ENCODE measurements at regions not wholly inside any gene's neighbourhood (a gene's known extent, or its start where the extent isn't known, plus 50 kb on each side); places are given as distances from the start of the nearest gene placed in this dataset.

DNA sequence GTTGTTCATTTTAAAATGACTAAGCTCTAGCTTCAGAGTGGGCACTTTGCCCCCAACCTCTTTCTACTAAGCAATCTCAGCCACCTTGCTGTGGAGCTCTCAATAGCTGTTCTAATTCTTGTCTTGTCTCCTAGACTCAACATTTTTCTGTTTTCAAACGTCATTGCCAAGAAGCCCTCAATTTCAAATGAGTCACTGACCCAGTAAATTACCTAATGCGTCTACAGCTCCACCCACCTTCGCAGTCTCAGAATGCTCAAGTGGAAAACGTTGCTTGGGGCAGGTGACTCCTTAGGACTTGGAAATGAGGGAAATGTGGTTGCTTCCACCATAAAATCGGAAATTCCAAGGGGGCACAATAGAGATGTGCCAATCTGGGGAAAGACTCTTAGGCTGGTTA lies 59.0 kb downstream of the ING2 start:
- no peak for DNase-seq

DNA sequence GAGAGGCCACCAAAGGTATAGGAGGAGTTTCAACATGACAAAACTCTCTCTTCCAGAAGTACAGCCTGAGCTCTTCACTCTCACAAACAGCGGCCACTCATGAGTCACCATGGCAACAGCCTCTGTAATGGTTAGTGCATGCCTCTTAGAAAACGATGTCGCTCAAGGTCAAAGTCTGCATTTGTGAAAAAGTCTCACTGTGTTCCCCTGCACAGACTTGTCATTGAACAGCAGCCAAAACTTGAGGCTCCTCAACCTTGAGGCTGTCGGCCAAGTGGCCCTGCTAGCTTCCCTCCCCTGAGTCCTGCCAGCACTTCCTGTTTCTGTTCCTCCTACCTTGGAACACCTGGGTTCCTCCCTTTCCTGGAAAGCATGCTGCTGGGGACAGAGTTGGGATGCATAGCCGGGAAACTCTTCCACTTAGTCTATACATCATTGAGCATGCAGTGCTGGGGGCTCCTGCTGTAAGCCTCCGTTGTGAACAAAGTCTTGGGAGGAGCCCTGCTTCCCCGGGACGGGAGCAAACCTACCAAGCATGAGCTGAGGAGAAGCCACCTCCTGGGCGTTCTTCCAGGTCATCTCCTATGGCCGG lies 66.6 kb downstream of the ING2 start:
- peak; percentile 72 for DNase-seq

DNA sequence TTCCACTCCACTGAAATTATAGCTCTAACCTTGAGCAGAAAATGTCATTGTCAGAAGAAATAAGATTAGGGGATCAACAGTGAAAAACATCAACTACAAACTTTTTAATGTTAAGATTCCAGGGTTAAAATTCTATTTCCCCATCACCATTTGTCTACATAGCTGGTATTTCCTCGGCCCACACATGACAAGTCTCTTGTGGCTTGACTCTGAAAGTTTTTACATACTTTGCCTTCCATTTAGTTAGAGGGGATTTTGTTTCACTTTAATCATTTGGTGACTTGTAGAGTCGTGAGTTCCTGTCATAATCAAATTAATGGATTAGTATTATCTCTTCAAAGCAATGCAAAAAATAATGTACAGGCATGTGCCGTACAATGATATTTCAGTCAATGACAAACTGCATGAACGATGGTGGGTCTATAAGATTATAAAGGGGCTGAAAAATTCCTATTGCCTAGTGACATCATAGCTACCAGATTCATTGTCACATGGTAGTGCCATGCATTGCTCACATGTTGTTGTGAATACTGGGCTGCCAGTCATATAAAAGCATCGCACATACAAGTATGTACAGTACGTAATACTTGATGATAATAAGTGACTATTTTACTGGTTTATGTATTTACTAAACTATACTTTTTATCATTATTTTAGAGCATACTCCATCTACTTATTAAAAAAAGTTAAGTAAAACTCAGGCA lies 72.0 kb downstream of the ING2 start:
- DNase-seq: no peak

GRCh38 chr4:183580370-183580769 lies 75.5 kb downstream of the ING2 start:
- no peak for DNase-seq

- no peak for DNase-seq
Measured at GRCh38 chr4:183580849-183581248, 76.0 kb downstream of the ING2 start.

DNA sequence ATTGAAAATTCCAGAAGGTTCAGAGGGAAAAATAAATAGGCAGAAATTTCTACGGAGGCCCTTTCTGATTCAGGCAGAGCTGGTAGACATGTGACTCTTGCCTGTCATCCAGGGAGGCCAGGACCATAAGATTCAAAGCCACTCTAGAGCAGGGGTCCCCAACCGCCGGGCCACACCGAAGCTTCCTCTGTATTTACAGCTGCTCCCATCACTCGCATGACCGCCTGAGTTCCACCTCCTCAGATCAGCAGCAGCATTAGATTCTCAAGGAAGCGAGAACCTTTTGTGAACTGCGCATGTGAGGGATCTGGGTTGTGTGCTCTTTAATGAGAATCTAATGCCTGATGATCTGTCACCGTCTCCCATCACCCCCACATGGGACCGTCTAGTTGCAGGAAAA lies 72.2 kb downstream of the RWDD4 start:
- DNase-seq: no peak

GRCh38 chr4:183588169-183588675 lies 70.8 kb downstream of the RWDD4 start:
- peak; percentile 66 for DNase-seq

DNA sequence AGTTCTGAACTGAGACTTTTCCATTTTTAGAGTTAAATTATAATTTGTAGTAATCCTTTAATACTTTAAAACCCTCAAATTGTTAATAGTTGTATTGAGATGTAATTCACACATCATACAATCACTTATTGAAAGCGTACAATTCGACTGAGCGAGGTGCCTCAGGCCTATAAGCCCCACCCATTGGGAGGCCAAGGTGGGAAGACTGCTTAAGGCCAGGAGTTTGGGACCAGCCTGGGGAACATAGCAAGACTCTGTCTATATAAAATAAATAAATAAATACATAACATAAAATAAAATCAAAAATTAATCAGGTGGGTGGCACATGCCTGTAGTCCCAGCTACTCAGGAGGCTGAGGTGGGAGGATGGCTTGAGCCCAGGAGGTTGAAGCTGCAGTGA lies 70.3 kb downstream of the RWDD4 start:
- no peak for DNase-seq

DNA sequence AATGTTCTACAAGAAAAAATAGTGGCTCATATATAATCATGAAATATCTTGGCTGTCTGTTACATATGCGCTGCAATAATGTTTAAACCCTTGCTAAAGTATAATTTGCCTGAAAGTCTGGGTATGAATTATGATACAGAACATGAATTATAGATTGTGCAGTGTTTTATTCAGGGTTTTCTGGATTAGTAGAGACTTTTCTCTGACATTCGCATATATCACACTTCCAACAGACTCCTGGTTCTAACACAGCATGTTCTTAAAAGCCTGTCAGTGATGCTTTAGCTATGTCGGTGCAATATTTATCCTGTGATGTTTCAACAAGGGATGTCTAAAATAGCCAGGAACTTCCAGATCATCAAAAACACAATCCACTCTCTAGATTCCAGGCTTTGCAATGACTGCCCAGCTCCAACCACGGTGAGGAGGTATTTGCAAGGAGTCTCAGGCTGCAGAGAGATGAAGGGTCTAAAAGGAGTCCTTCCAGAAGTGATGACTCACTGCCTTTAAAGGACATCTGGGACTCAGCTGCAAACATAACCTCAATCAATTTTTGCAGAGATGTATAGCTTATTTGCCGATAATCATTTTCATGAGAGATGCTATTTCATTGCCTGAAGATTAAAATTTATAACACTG lies 69.4 kb downstream of the RWDD4 start:
- DNase-seq: peak; percentile 8

Data from tongue (tissue), 1 donor.